T-helper 1 cell treated with Interleukin-12 subunit alpha and Interleukin-12 subunit beta and Interleukin-4 antibody, amounts not matched to agents 30 ng/mL and 1 ng/mL, for 36 hours (primary cell): ENCODE measurements at regions not wholly inside any gene's neighbourhood (a gene's known extent, or its start where the extent isn't known, plus 50 kb on each side); places are given as distances from the start of the nearest gene placed in this dataset.
"Not testable (repeated sequence)": the region's sequence is repeated elsewhere in the genome, so short reads cannot be mapped to it uniquely, and the experiment has no call there.

Experiments
- intact Hi-C: fragments of 100-400 bp; cut with micrococcal nuclease; formaldehyde crosslinking; loops from one replicate; pipeline ENCODE4 v1.15.1; 2024

- intact Hi-C loops: no loop called here
Observed at GRCh38 chr20:43837856-43838702, 76.6 kb upstream of the TOX2 start.

GRCh38 chr20:43836790-43837189 lies 77.9 kb upstream of the TOX2 start:
- intact Hi-C loops: no loop called here

- intact Hi-C loops: no loop called here
Observed at GRCh38 chr20:43835944-43836508, 78.6 kb upstream of the TOX2 start.

GRCh38 chr20:43833511-43834395 lies 80.9 kb upstream of the TOX2 start:
- intact Hi-C loops: no loop called here

GRCh38 chr20:43832961-43833360 lies 81.7 kb upstream of the TOX2 start:
- intact Hi-C loops: no loop called here

- intact Hi-C loops: no loop called here
Observed at GRCh38 chr20:43832096-43832816, 82.4 kb upstream of the TOX2 start.

GRCh38 chr20:43831481-43832065 lies 83.1 kb upstream of the TOX2 start:
- intact Hi-C loops: no loop called here

- intact Hi-C loops: no loop called here
Observed at GRCh38 chr20:43830883-43831282, 83.8 kb upstream of the TOX2 start.

- intact Hi-C loops: no loop called here
Observed at GRCh38 chr20:43829951-43830690, 84.5 kb upstream of the TOX2 start.

- intact Hi-C loops: no loop called here
Observed at GRCh38 chr20:43827940-43828562, 86.6 kb upstream of the TOX2 start.

- intact Hi-C loops: not testable (repeated sequence)
Observed at GRCh38 chr20:43826943-43827342, 87.7 kb upstream of the TOX2 start.

- intact Hi-C loops: no loop called here
Observed at GRCh38 chr20:43825581-43825980, 89.1 kb upstream of the TOX2 start.

- intact Hi-C loops: no loop called here
Observed at GRCh38 chr20:43825051-43825402, 89.6 kb upstream of the TOX2 start.

GRCh38 chr20:43824309-43825050 lies 90.2 kb upstream of the TOX2 start:
- intact Hi-C loops: no loop called here

GRCh38 chr20:43821795-43822194 lies 92.9 kb upstream of the TOX2 start:
- intact Hi-C loops: no loop called here

GRCh38 chr20:43820731-43821330 lies 93.8 kb upstream of the TOX2 start:
- intact Hi-C loops: no loop called here

GRCh38 chr20:43812216-43812615 lies 85.4 kb upstream of the GTSF1L start:
- intact Hi-C loops: no loop called here

- intact Hi-C loops: no loop called here
Observed at GRCh38 chr20:43809206-43809819, 82.5 kb upstream of the GTSF1L start.
